HG02763 (cell line): ENCODE measurements at regions not wholly inside any gene's neighbourhood (a gene's known extent, or its start where the extent isn't known, plus 50 kb on each side); places are given as distances from the start of the nearest gene placed in this dataset.

Experiments
- ATAC-seq: cut with Tn5 transposase; IDR thresholded peaks from one replicate; pipeline ENCODE4 v1.9.1; 2021; ENCODE audit warnings: mild to moderate bottlenecking, moderate library complexity; ENCODE audit not compliant: unreplicated experiment

DNA sequence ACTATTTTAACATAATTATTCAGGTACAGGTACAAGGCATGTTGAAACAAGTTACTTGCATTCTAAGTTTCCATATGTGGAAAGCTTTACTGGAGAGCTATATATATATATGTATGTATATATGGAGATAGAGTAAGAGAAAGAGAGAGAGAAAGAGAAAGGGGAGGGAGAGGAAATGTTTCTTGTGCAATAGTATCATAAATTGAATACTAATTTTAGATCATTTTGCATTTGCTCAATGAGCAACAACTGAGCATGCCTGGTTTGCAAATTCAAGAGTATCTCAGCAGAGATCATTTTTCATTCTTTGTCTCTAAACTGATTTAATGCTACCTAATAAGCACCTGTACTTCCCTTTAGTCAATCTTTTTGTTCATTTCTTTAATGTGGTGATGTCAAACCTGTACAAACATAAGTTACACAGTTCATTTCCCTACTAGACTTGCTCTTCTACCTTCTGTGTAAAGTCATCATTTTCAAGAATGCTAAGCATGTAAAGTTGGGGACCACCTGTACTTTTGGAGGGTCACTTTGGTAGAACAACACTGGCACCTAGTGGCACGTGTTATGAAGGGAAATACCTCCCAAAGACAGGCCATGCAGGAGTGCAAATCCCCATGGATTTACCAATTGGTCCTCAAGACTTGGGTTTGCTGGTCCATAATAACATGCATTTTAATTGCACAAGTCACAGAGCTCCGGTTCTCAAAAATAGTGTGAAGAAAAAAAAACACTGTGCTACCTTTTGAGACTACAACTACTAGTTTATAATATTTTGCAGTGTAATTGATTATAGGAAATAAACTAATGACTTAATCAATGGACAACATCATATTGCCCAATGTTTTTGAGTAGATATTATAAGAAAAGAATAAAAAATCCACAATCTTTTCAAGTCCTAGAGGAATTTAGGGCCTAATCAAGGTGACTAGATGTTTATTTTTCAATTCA lies 431.2 kb upstream of the IGFBP3 start:
- ATAC-seq = no peak

- ATAC-seq = no peak
Measured at GRCh38 chr7:46349490-46349889, 428.4 kb upstream of the IGFBP3 start.

GRCh38 chr7:46344533-46344932 lies 423.5 kb upstream of the IGFBP3 start:
- ATAC-seq = no peak

- ATAC-seq = no peak
Measured at GRCh38 chr7:46343802-46344201, 422.7 kb upstream of the IGFBP3 start.

DNA sequence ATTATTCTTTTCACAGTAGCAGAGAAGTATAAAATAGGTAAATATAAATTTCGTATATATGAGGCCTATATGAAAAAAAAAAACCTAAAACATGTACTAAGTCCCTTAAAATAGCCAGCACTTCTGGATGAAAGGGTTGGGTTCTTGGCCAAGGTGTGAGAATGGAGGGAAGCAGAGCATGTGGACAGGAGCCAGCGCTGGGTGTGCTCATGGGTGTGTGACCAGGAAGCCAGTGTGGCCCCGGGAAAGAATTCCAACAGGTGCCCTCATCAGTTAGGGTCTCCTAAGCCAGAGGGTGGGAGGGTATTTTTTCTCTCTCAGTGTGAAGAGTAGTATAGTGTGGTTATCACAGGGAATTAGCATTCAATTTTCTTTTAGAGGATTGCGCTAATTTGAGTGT lies 401.9 kb upstream of the IGFBP3 start:
- ATAC-seq = no peak

DNA sequence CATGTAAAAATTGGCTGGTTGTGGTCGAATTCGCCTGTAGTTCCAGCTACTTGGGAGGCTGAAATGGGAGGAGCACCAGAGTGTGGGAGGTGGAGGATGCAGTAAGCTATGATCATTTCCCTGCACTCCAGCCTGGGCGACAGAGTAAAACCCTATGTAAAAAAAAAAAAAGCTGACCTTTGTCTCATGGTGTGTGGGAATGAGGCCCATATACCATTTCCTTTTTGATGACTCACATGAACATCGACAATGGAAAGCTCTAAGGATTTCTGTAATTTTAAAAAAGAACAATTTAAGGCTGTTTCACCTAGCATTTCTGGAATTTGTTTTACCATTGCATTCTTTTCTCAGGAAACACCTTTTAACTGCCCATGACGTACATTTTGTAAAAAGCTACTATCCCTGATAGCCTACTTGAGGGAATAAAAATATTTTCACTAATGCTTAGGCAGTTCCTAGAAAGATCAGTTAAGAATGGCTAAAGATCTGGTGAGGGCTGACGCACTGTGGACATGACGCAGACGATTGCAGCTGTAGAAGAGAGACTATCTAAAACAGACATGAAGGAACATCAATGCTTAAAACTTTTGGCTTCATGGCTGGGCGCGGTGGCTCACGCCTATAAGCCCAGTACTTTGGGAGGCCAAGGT lies 400.6 kb upstream of the IGFBP3 start:
- no peak for ATAC-seq

DNA sequence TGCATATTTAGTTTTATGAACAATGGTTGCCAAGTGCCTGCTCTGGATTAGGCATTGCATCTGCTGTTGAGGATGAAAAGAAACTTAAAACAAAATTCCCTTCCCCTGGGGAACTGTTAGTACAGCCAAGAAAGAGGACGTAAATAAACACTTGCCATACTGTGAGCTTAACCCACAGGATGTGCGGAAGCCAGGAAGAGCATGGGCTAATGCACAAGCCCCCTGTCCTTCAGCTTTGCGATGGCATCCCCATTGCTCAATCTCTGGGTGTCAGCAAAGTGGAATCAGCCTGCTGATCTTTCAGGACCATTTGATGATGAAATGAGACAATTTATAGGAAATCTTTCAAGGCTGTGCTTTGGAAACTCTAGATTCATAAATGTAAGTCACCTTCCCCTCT lies 399.9 kb upstream of the IGFBP3 start:
- no peak for ATAC-seq

DNA sequence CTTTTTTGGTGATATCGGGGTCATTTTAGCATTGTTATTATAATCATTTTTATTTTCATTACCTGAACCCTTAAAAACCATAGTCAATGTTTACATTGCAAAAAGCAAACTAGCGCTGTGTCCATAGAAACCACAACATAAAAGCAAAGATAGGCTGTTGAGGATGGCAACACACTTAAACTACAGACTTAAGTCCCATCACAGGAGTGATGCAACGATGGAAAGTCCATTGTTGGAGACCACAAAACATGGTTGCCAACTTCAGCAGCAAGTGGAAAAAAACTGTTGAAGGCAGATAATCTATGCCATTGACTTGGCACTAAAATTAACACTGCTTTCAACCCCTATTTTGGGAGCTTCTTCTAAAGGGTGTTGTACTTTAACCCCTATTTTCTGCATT lies 398.8 kb upstream of the IGFBP3 start:
- ATAC-seq = no peak

DNA sequence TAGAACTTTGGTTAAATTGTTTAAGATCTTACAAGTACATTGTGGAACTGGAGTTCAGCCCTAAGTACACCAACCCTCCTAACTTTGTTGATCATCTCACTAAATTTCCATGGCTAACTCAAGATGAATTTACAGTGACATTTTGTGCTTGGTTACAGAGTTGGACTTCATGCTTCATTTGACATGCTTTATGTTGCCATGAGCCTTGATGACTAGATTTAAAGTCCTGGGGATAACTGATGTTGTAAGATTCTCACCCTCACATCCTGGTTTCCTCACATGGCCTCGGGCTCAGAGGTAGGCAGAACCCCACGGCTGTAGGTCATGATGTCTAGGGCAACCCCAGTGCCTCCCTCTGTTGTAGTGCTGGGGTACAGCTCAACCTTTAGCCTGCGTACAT lies 397.2 kb upstream of the IGFBP3 start:
- no peak for ATAC-seq

DNA sequence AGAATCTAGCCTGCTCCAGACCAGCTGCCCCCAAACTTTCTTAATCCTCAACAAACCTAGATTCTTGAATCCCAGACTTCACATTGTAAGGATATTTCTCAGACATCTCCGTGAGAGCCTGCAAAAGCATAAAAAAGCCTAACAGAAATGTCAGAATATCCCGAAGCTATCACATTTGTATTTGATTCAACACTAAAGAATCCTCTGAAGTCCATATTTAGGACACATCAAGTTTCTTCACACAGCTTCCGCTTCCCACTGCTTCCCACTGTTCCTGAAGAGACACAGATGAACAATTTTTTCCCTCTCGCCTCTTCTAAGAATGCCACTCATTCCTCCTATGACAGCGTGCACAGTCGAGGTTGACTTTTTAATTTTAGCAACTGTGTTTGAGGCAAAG lies 396.2 kb upstream of the IGFBP3 start:
- ATAC-seq = no peak

DNA sequence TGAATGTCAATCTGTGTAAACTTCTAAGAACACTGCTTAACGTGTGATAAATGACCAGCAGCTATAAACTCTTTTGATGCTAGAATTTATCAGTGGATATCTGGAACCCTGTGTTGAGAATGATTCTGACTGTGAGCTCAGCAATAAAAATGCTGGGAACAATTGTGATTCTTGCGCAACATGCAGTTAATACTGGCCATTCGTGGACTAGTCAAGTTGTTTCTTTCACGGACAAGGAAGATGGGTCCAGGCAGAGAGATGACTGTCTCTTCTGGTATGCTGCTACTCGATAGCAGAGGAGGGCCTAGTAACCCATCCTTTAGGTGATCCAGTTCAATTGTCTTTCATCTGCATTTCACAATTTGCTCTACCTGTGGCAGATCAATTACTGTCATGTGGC lies 394.8 kb upstream of the IGFBP3 start:
- no peak for ATAC-seq

DNA sequence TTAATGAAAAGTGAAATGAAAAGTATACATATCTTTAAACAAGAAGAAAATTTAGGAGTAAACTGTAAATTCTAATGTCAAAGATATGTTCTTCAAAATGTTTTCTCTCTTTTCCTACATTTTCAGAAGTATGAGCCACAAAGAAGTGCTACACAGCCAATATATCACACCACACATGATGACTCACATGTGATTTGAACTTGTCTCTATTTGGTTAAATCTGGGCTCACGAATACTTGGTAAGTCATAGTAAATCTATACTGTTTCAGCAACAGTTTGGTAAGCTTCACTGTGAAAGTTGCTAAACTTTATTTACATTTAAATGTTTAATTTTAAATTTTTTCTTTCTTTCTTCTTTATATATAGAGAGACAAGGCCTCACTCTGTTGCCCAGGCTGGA lies 380.6 kb upstream of the IGFBP3 start:
- ATAC-seq = no peak

DNA sequence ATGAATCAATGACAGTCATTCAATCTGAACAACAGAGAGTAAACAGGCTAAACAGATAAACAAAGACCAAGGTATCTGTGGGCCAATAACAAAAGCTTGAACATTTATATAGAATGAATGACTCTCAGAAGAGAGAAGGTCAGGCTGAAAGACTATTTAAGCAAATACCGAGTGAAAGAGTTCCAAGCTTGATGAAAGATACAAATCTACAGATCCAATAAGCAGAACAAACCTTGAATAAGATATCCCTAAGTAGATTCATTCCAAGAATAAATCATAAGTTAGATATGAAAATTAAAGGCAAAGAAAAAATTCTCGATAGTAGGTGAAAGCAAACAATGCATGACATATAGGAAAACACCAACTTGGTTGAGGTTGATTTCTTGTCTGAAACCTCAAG lies 376.4 kb upstream of the IGFBP3 start:
- no peak for ATAC-seq

- no peak for ATAC-seq
Measured at GRCh38 chr7:46296526-46296925, 375.5 kb upstream of the IGFBP3 start.

- ATAC-seq = no peak
Measured at GRCh38 chr7:46294381-46294780, 373.3 kb upstream of the IGFBP3 start.

DNA sequence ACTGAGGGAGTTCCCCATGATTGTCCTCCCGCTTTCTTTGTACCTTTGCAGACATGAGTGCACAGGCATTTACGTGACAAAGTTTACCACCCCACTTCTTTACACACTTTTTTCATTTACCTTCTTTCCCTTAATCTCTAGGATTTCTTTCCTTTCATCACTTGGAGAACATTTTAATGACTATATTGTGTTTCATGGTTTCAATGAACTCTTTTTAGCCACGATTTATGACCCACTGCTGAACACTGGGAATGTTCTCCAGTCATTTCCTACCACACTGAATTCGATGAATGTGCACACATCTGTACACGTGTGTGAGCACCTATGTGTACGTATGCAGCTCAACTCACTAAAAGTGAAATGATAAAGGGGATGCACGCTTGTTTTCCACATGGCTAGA lies 371.7 kb upstream of the IGFBP3 start:
- ATAC-seq = no peak

DNA sequence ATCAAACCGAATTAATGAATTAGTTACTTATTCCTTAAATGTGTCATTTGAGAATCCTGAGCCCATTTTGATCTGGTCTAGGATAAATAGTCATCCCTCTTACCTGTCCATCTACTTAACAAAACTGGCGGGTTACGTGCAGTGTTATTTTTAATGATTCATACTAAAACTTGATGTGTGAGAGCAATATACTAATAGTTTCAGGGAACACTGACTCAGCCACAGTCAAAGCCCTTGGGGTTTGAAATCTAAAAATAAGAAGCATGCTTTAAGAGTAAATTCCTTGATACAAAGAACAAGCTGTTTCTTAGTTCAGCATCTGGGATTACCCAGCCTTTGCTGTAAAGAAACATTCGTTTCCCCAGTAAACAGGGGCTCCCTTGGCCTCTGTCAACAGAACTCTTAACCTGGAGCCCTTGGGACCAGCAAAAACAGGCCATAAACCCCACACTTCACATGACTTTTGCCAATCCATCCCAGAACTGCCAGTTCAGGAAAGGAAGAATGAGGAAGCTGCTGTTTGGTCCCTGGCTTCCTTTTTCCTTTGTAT lies 370.6 kb upstream of the IGFBP3 start:
- peak; percentile 49 for ATAC-seq

- ATAC-seq = peak; percentile 77
Measured at GRCh38 chr7:46291050-46291438, 370.0 kb upstream of the IGFBP3 start.

DNA sequence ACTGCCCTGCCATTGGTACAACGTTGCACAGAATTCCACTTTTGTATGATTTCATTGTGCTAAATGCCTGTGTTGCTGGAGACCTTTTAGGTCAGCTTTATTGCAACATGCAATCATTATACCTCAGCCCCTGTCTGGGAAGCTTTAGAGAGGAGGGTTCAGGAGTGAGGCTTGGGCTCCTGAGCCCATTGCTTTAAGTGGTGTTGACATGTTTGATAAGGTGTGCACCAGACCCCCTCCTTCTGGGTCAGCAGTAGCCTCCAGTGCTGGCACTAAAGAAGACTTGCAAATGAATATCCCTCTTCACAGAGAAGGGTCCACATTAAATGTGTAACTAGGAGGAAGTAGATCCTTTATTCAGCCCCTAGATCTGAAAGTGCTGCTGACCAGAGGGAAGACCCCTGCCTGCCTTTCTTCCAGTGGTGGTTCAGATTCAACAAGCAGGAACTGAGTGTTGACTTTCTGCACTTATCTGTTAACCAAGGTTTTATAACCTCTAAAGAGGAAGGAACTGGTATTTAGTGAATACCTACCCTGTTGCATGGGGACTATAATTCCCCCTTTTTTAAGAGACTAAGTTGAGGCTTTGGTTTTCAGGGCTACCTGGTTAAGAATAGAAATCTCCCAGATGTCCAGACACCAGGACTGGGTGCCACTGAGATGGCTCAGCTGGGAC lies 369.4 kb upstream of the IGFBP3 start:
- ATAC-seq = peak; percentile 11

GRCh38 chr7:46288861-46289260 lies 367.8 kb upstream of the IGFBP3 start:
- no peak for ATAC-seq

DNA sequence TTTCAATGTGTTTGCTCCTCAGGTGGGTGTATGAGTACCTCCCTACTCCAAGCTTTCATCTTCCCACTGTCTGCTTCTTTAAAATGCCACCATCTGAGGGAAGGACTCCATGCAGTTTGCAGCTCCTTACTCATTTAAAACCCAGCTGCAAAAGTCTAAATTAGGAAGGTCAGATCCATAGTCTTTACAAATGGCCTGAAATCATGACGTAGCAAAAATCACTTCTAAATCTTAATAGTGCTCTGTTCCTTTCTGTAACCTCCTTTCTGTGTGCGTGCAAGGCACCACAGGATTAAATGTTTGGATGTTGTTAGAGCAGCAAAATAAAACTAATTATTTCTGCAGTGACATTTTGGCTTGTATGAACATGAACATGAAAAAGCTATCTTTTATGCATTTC lies 366.9 kb upstream of the IGFBP3 start:
- no peak for ATAC-seq

DNA sequence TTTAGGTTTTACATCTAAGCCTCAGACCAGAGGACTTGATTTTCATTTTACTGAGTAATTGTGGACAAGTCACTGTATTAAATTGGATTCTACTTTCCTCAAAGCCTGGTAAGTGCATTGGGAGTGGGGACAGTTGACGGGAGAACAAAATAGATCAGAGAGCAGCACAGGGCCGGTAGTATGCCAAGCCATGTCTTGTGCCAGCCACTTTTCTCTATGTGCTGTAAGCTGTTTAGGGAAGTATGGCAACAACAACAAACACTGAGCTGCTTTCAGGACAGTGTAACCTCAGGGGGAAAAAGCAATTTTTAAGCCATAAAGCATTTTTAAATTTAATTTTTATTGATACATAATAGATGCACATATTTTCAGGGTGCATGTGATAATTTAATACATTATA lies 365.9 kb upstream of the IGFBP3 start:
- no peak for ATAC-seq
